ENCODE measurements at regions not wholly inside any gene's neighbourhood (a gene's known extent, or its start where the extent isn't known, plus 50 kb on each side); places are given as distances from the start of the nearest gene placed in this dataset.

- no TSS peak for BruUV-seq (replicated peaks)
- Histone ChIP-seq H3K9ac (ENCODE audit: low read depth, low read length) (no peak overlapping the region), H3K23ac (ENCODE audit: low read depth, low read length) (no peak overlapping the region), H2BK15ac (ENCODE audit: low read depth, low read length) (no peak overlapping the region), H3K9me3 (ENCODE audit: control insufficient read depth, insufficient read depth, low read length) (no peaks in the 10 kb centered on the region), H2BK5ac (ENCODE audit: low read depth, low read length, poor library complexity, severe bottlenecking) (no peak overlapping the region), H2AK5ac (ENCODE audit: low read depth, low read length) (no peak overlapping the region), H3K4me3 (ENCODE audit: insufficient read depth, low read depth, low read length) (no peak overlapping the region), H3K4me2 (ENCODE audit: low read depth, low read length) (no peak overlapping the region), H4K20me1 (ENCODE audit: insufficient read depth, low read length) (no peaks in the 10 kb centered on the region), H3K27ac (ENCODE audit: insufficient read depth, low read length) (no peak overlapping the region), H2BK20ac (ENCODE audit: low read depth, low read length) (no peak overlapping the region), H3K18ac (ENCODE audit: low read depth, low read length) (no peak overlapping the region), H3K9me1 (ENCODE audit: insufficient read depth, low read length) (0 out of 2 replicates have a peak, but pooled peaks cover 2% of the 10 kb centered on the region), H4K91ac (ENCODE audit: insufficient read depth, low read depth, low read length) (no peak overlapping the region), H2AFZ (replicated peaks; ENCODE audit: low read length, poor library complexity) (no peak overlapping the region), H3K4me1 (ENCODE audit: control insufficient read depth, insufficient read depth, low read length) (peaks cover 4% of the 10 kb centered on the region; the same call in 1 of the 2 replicates), H3K79me1 (ENCODE audit: low read depth in 1 of 2, low read length in 2 of 2) (no peaks in the 10 kb centered on the region), H4K8ac (ENCODE audit: low read depth in 2 of 2, low read length in 2 of 2) (no peak overlapping the region), H4K5ac (ENCODE audit: low read depth, low read length) (no peak overlapping the region), H2BK120ac (ENCODE audit: low read depth, low read length) (no peak overlapping the region), H3K27me3 (ENCODE audit: control insufficient read depth, insufficient read depth, low read length) (peaks cover 2% of the 10 kb centered on the region; the same call in 1 of the 2 replicates), H3K36me3 (ENCODE audit: control insufficient read depth, insufficient read depth, low read length) (no peaks in the 10 kb centered on the region), H3K56ac (ENCODE audit: extremely low read depth, insufficient read depth, low read length) (no peak overlapping the region), H3K14ac (replicated peaks; ENCODE audit: low read depth, low read length) (no peak overlapping the region), H2AK9ac (replicated peaks; ENCODE audit: low read depth, low read length, poor library complexity) (no peak overlapping the region), H3K4ac (ENCODE audit: low read depth, low read length) (no peak overlapping the region)
- dilution Hi-C loops (cut with HindIII; ENCODE audit: low sequenced_read_pairs, unreplicated experiment), result no loop called here
- no peak for TF ChIP-seq RCOR1 (IDR thresholded peaks at IDR 0.05; ENCODE audit: insufficient replicate concordance, low read length)
- no peak for TF ChIP-seq NFE2L2 (IDR thresholded peaks at IDR 0.05; ENCODE audit: low read depth, low read length)
- TF ChIP-seq MXI1 (IDR thresholded peaks at IDR 0.05; ENCODE audit: borderline replicate concordance, low read depth, low read length), result no peak
- TF ChIP-seq SMC3 (IDR thresholded peaks at IDR 0.05; ENCODE audit: low read depth, low read length), result no peak
- no peak for TF ChIP-seq MAZ (IDR thresholded peaks at IDR 0.05; ENCODE audit: borderline replicate concordance, low read depth, low read length)
- TF ChIP-seq CTCF (conservative IDR thresholded peaks at IDR 0.05; ENCODE audit: low read depth, low read length), result no peak
- no peak for TF ChIP-seq FOS (IDR thresholded peaks at IDR 0.05; ENCODE audit: low read depth, low read length)
- no peak for TF ChIP-seq RAD21 (IDR thresholded peaks at IDR 0.05; ENCODE audit: low read length)
- TF ChIP-seq BHLHE40 (IDR thresholded peaks at IDR 0.05; ENCODE audit: low read depth, low read length), result no peak
- no peak for TF ChIP-seq CHD1 (IDR thresholded peaks at IDR 0.05; ENCODE audit: low read depth, low read length)
- no peak for TF ChIP-seq USF2 (IDR thresholded peaks at IDR 0.05; ENCODE audit: low read depth, low read length)
- no peak for TF ChIP-seq POLR2A (IDR thresholded peaks at IDR 0.05; ENCODE audit: low read depth, low read length)
- no peak for TF ChIP-seq CEBPB (IDR thresholded peaks at IDR 0.05; ENCODE audit: low read depth, low read length)
- no peak for TF ChIP-seq ELK1 (IDR thresholded peaks at IDR 0.05; ENCODE audit: borderline replicate concordance, low read depth, low read length)
- no peak for TF ChIP-seq MAFK (IDR thresholded peaks at IDR 0.05; ENCODE audit: low read depth, low read length)
- no peak for TF ChIP-seq RFX5 (IDR thresholded peaks at IDR 0.05; ENCODE audit: low read depth, low read length)
- ATAC-seq (ENCODE audit: low read depth), result no peak
- ChIA-PET CTCF (interaction anchor here (1.1 kb wide), 1 partner anchor 10 kb away, joined by 3 read pairs; no protein-coding TSS in a partner anchor), POLR2A (ENCODE audit: unreplicated experiment) (no interaction called here)
- intact Hi-C loops (cut with micrococcal nuclease), result no loop called here
- in situ Hi-C loops (cut with MboI; ENCODE audit: low sequenced_read_pairs), result no loop called here
- DNase-seq, result no peak
- no CpG with 5 or more reads among the region's 4 CpGs for WGBS, 2 experiments (ENCODE audit: extremely low coverage in 2 of 2, insufficient read length in 1 of 2)
These were observed 65.7 kb upstream of the NOCT start for GRCh38 chr4:138949866-138950265.
